ENCODE measurements at regions not wholly inside any gene's neighbourhood (a gene's known extent, or its start where the extent isn't known, plus 50 kb on each side); places are given as distances from the start of the nearest gene placed in this dataset.

- peak; percentile 47 for DNase-seq (ENCODE audit: low spot score)
Measured at GRCh38 chr2:9105601-9106337, 100.8 kb upstream of the ASAP2 start.

- DNase-seq (ENCODE audit: low spot score): no peak
Measured at GRCh38 chr2:9103663-9104277, 100.3 kb upstream of the MBOAT2 start.

- no peak for DNase-seq (ENCODE audit: low spot score)
Measured at GRCh38 chr2:9102861-9103662, 99.6 kb upstream of the MBOAT2 start.

- DNase-seq (ENCODE audit: low spot score): no peak
Measured at GRCh38 chr2:9101763-9102425, 98.4 kb upstream of the MBOAT2 start.

DNA sequence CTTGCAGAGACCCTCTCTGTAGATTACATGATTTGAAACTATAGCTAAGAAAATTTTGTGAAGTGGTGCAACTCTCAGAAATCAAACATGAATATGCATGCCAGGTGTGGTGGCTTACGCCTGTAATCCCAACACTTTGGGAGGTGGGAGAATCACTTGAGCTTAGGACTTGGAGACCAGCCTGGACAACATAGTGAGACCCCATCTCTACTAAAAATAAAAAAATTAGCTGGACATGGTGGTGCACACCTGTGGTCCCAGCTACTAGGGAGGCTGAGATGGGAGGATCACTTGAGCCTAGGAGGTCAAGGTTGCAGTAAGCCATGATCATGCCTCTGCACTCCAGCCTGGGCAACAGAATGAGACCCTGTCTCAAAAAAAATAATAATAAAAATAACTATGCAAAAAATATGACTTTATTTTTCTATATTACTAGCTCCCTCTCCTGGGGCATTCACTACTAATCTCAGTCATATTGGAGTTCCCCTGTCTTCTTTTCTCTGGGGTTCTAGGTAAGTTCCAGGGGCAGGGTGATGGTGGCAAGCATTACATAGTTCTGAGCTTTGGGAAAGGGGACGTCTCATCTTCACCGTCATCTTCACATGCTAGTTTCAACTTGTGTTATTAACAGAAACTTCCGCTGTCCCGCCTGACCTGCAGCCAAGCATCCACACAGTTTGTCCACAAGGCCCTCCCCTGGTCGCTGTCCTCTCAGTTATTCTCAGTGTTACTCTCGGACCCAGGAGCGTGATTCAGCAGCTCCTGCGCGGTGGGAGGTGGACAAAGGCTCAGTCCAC, 96.8 kb upstream of the MBOAT2 start:
- no peak for DNase-seq (ENCODE audit: low spot score)

- DNase-seq (ENCODE audit: low spot score): no peak
Measured at GRCh38 chr2:9099341-9099751, 95.9 kb upstream of the MBOAT2 start.

GRCh38 chr2:9097892-9098291, 94.4 kb upstream of the MBOAT2 start:
- no peak for DNase-seq (ENCODE audit: low spot score)

DNA sequence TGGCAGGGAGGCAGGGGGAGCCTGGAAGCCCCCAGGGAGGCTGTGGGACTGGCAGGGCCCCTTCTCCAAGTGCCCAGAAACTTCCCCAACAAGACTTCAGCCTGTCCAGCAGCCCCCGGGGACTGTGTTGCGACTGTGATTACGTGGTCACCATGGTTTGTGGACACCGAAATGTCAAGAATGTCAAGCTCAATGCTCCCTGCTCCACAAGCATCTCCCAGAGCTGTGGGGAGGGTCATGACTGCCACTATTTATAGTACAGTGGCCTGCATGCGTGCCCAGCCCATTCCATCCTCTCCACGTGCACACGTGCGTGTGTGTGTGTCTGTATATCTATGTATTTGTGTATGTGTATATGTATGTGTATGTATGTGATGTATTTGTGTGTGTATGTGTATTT, 93.8 kb upstream of the MBOAT2 start:
- no peak for DNase-seq (ENCODE audit: low spot score)

DNA sequence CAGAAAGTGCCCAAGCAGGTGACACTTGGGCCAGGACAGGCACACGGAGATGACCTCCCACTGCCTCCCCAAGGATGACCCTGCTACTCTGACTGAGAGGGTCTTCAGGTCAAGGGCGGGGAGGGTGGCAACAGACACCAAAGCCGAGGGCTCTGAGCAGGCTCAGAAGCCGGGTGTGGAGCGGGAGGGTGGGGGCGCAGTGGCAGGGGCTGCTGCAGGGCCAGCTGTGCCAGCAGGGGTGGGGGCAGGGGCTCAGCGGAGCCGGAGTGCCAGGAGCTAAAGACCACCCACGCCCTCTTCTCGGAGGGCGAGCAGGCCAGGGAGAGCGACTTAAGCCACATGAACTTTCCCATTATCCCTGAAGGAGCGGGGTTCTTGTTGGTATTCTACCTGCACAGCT, 93.3 kb upstream of the MBOAT2 start:
- no peak for DNase-seq (ENCODE audit: low spot score)

DNA sequence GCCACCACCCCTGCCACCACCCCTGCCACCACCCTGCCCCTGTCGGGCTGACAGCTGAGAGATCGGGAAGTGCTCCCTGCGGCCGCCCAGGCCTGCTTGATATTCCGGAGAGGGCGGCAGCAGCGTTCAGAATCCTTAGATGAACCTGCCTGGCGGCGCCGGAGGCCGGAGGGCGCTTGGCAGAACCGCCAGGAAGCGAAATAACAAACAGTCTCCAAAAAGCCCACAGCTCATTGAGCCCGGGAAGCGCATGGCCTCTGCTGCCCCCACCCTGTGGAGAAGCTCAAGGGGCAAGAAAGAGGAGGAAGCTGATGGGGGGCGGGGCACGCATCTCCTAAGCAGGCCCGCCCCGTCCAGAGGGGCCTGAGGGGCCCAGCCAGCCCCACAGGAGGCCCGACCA, 92.2 kb upstream of the MBOAT2 start:
- DNase-seq (ENCODE audit: low spot score): no peak

- no peak for DNase-seq (ENCODE audit: low spot score)
Measured at GRCh38 chr2:9095226-9095625, 91.7 kb upstream of the MBOAT2 start.

DNA sequence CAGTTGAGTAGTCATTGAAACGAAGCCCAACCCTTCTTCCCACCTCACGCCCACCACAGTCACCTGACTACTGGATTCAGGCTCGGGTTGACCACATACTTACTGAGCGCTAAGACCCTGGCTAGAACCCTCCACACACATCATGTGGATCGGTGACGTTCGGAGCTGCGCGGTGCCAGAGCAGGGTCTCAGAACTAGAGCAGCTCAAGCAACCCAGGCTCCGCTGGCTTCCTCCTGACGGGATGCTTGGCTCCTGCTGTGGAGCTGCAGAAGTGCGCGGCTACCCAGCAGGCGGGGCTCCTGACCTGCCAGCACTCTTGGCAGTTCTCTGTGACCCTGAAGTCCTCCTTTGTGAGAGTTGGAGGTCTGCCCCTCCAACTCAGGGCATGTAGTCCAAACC, 90.6 kb upstream of the MBOAT2 start:
- no peak for DNase-seq (ENCODE audit: low spot score)

DNA sequence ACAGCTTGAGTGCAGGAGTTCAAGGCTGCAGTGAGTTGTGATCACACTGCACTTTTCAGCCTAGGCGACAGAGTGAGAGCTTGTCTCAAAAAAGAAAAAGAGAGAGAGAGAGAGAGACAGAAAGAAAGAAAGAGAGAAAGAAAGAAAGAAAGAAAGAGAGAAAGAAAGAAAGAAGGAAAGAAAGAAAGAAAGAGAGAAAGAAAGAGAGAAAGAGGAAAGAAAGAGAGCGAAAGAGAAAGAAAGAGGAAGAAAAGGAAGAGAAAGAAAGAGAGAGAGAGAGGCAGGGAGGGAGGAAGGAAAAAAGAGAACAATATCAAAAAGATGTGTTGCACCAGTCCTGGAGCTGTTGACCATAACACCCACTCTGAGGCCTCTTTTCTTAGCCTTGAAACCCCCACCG, 89.8 kb upstream of the MBOAT2 start:
- no peak for DNase-seq (ENCODE audit: low spot score)

DNA sequence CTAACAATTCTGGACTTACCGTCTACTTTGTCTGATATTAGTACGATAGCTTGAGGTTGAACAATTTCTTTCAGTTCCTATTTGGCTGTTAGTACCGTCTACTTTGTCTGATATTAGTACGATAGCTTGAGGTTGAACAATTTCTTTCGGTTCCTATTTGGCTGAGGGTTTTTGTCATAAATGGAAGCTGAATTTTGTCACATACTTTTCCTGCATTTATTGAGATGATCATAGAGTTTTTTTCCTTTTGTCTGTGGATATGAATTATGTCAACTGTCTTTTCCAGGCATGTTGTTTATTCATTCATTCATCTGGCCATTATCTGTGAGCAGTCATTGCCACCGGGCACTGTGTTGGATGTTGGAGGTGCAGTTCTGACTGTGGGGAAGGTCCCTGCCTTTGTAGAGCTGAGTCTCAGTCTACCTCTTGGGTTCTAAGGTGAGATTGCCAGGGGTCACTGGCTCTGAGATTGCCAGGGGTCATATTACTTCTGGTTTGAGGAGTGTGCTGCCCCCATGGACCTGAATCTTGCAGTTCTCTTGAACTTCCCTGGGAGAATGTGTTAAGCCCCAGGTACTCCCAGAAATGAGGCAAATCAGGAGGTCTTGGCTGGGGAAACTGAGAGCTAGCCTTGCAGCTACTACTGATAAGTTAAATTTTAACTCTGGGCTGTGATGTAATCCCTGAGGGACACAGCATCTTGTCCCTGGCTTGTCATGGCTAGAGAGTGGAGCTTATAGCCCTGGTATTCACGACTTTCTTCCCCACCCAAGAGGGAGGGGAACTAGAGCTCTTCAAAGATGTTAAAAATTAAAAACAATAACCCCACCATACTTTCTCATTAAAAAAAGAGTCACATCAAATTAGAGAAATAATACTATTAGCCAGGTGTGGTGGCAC, 89.1 kb upstream of the MBOAT2 start:
- no peak for DNase-seq (ENCODE audit: low spot score)

DNA sequence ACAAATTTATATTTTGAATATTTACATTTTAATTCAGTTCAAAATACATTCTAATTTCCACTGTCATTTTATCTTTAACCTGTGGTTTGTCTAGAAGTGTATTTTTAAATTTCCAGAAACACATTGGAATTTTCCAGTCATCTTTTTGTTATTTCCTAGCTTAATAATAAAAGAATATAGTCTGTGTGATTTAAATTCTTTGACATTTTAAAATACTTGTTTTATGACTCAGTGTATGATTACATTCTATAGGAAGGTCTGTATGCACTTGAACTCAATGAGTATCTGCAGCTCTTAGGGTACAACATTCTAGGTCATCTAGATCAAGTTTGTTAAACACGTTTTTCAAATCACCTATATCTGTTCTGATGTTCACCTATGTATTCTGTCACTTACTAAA, 88.3 kb upstream of the MBOAT2 start:
- no peak for DNase-seq (ENCODE audit: low spot score)

- DNase-seq (ENCODE audit: low spot score): no peak
Measured at GRCh38 chr2:9089831-9090230, 86.3 kb upstream of the MBOAT2 start.

DNA sequence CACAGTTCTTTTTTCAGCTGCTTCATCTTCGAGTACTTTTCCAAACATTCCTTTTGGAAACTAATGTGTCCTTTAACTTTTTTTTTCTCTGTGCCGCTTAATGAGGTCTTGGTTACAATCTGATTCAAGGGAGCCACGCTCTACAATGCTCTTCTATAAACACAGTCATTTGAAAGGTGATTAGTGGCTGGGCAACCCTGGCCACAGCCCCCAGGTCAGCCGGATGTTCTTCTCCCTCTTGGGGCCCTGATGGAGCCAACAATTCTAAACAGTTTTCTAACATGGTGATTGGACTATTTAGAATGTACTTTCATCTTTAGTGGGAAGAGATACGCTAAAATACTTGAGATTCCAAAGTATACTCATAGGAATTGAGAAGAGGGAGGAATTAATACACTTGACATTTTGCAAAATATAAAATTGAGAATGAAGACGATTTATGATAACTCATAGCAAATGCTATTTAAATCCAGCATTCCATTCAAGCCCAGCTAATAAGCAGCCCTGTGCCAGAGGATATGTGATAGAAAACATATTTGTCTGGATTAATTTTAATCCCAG, 83.7 kb upstream of the MBOAT2 start:
- DNase-seq (ENCODE audit: low spot score): no peak

DNA sequence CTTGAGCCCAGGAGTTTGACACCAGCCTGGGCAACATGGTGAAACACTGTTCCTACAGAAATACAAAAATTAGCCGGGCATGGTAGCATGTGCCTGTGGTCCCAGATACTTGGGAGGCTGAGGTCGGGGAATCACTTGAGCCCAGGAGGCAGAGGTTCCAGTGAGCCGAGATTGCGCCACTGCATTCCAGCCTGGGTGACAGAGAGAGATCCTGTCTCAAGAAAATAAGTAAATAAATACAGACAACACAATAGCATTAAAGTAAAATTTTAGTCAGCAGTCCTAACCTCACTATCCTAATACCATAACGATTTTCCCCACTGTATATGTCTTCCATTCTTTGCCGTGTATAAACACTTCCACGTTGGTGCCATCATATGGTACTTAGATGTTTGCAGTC, 83.0 kb upstream of the MBOAT2 start:
- DNase-seq (ENCODE audit: low spot score): no peak

DNA sequence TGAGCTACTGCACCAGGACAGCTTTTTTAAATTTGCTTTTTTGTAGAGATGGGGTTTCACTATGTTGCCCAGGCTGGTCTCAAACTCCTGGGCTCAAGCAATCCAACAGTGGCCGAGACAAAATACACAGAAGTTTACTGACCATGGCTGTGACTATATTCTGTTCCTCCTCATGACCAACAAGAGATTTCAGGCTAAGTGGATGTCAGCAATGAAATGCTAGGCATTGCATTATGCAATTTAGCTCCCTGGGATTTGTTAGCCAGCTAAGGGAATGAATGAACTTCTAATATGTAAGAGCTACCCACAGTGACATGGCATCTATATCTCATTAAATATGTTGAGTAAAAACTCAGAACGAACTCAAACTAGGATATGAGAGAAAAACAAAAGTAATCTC, 81.9 kb upstream of the MBOAT2 start:
- no peak for DNase-seq (ENCODE audit: low spot score)

- no peak for DNase-seq (ENCODE audit: low spot score)
Measured at GRCh38 chr2:9083287-9083686, 79.8 kb upstream of the MBOAT2 start.
